Stimulated activated memory B cell treated with anti-CD40 and anti-IgM and Interleukin-4, amounts not matched to agents 10 μg/mL and 1 μg/mL and 100 μg/mL, for 72 hours (primary cell): ENCODE measurements at regions not wholly inside any gene's neighbourhood (a gene's known extent, or its start where the extent isn't known, plus 50 kb on each side); places are given as distances from the start of the nearest gene placed in this dataset.
"Not testable (repeated sequence)": the region's sequence is repeated elsewhere in the genome, so short reads cannot be mapped to it uniquely, and the experiment has no call there.

ENCODE experiments used
- ATAC-seq: fragments of 150-1000 bp; cut with Tn5 transposase; 2 replicates; pipeline ENCODE4 v1.10.0; 2021
- H3K27ac Mint-ChIP-seq: one replicate; pipeline ENCODE4 v1.8.0; 2022; ENCODE audit warnings: mild to moderate bottlenecking, mixed read lengths
- H3K27me3 Mint-ChIP-seq: one replicate; pipeline ENCODE4 v1.8.0; 2022; ENCODE audit warnings: mixed read lengths
- H3K36me3 Mint-ChIP-seq: one replicate; pipeline ENCODE4 v1.8.0; 2022; ENCODE audit warnings: mixed read lengths
- H3K4me1 Mint-ChIP-seq: one replicate; pipeline ENCODE4 v1.8.0; 2022; ENCODE audit warnings: mixed read lengths
- H3K4me3 Mint-ChIP-seq: one replicate; pipeline ENCODE4 v1.8.0; 2022; ENCODE audit warnings: mild to moderate bottlenecking, moderate library complexity, mixed read lengths
- H3K9me3 Mint-ChIP-seq: one replicate; pipeline ENCODE4 v1.8.0; 2022; ENCODE audit warnings: mixed read lengths

- H3K36me3 Mint-ChIP-seq, result no peaks in the 10 kb centered on the region
- no peaks in the 10 kb centered on the region for H3K9me3 Mint-ChIP-seq
- H3K4me3 Mint-ChIP-seq, result no peak overlapping the region
- H3K27me3 Mint-ChIP-seq, result no peaks in the 10 kb centered on the region
- H3K4me1 Mint-ChIP-seq, result no peaks in the 10 kb centered on the region
- H3K27ac Mint-ChIP-seq, result no peak overlapping the region
- ATAC-seq, result no peak
These were observed 107.7 kb upstream of the EEPD1 start for GRCh38 chr7:36045326-36045725.

- Mint-ChIP-seq H3K27me3 (no peaks in the 10 kb centered on the region), H3K36me3 (no peaks in the 10 kb centered on the region), H3K4me3 (no peak overlapping the region)
These were observed 107.2 kb upstream of the EEPD1 start for GRCh38 chr7:36045830-36046341.

DNA sequence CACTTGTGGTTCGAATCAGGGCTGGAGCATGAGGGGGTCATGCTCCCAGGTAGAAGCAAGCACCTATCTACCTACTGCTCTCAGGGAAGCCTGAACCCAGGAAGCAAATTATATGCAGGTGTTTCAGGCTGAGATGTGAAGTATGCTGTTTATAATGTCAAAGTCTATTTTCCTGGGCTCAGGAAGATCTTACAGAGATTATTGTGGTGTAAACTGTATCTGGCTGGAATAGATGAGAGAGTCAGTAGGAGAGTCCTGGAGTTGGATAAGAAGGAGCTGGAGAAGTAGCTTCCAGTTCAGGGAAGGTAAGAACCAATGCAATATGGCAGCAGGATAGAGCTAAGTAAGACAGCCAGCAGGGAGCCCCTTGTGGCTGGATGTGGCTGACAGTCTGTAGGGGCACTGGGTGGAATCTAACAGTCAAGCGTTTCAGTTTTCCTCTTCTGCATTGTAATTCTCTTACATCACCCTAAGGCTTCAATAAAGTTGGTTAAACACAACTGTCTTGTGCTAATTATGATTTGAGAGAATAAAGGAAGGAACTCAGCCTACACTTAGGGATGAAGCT, 105.9 kb upstream of the EEPD1 start:
- Mint-ChIP-seq H3K36me3 (no peaks in the 10 kb centered on the region), H3K27me3 (peaks cover 6% of the 10 kb centered on the region), H3K9me3 (no peaks in the 10 kb centered on the region), H3K4me1 (no peaks in the 10 kb centered on the region), H3K4me3 (no peak overlapping the region), H3K27ac (no peak overlapping the region)
- no peak for ATAC-seq

More at GRCh38 chr7:36045830-36046341, 107.2 kb upstream of the EEPD1 start:
- Mint-ChIP-seq H3K9me3 (no peaks in the 10 kb centered on the region), H3K4me1 (no peaks in the 10 kb centered on the region), H3K27ac (no peak overlapping the region)
- no peak for ATAC-seq

DNA sequence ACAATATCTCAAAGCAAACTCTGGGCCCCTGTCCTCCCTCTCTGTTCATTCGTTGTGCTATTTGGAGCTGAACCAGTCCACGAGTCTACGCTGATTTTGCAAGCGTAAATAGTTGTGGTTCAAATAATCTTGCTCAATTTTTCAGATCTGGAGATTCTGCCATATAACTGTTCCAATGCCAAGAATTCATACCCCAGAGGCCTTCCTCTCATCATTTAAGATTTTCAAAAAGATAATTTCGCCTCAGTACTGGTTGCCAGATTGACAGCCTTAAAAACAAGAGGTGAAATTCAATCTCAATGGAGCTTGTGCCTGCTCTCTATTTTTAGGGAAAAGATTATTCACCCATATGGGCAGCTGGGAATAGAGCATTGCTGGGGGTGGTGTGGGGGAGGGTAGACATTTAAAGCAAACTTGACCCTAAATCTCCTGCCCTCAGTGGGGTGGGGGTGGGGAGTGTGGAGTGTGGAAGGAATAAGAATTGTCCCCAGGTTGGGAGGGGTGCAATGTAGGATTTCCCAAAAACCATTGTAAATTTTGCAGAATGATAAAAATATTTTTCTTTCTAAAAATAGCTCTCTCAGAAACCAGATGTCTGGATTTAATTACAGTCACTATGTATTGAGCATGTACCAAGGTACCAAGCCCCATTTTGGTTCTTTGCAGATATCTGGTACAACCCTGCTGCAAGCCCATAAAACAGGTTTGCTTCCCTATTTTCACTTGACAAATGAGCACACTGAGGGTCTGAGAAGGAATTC, 104.7 kb upstream of the EEPD1 start:
- Mint-ChIP-seq H3K36me3 (no peaks in the 10 kb centered on the region), H3K27me3 (peaks cover 7% of the 10 kb centered on the region), H3K27ac (no peak overlapping the region), H3K4me1 (no peaks in the 10 kb centered on the region), H3K4me3 (no peak overlapping the region), H3K9me3 (no peaks in the 10 kb centered on the region)
- ATAC-seq, result peak; percentile 22

- Mint-ChIP-seq H3K4me1 (no peaks in the 10 kb centered on the region), H3K27ac (no peak overlapping the region), H3K4me3 (no peak overlapping the region), H3K9me3 (no peaks in the 10 kb centered on the region), H3K27me3 (peaks cover 7% of the 10 kb centered on the region), H3K36me3 (no peaks in the 10 kb centered on the region)
- no peak for ATAC-seq
These were observed 104.2 kb upstream of the EEPD1 start for GRCh38 chr7:36048902-36049240.

DNA sequence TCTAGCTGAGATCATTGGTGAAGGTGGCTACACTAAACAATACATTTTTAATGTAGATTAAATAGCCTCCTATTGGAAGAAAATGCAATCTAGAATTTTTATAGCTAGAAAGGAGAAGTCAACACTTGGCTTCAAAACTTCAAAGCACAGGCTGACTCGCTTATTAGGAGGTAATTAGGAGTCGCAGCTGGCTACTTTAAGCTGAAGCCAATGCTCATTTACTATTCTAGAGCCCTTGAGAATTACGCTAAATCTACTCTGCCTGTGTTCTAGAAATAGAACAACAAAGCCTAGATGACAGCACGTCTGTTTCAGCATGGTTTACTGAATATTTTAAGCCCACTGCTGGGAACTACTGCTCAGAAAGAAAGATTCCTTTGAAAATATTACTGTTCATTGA, 101.6 kb upstream of the EEPD1 start:
- H3K4me3 Mint-ChIP-seq, result no peak overlapping the region
- peaks cover 7% of the 10 kb centered on the region for H3K27me3 Mint-ChIP-seq
- H3K27ac Mint-ChIP-seq, result no peak overlapping the region
- H3K4me1 Mint-ChIP-seq, result no peaks in the 10 kb centered on the region
- no peaks in the 10 kb centered on the region for H3K36me3 Mint-ChIP-seq
- H3K9me3 Mint-ChIP-seq, result no peaks in the 10 kb centered on the region
- no peak for ATAC-seq

DNA sequence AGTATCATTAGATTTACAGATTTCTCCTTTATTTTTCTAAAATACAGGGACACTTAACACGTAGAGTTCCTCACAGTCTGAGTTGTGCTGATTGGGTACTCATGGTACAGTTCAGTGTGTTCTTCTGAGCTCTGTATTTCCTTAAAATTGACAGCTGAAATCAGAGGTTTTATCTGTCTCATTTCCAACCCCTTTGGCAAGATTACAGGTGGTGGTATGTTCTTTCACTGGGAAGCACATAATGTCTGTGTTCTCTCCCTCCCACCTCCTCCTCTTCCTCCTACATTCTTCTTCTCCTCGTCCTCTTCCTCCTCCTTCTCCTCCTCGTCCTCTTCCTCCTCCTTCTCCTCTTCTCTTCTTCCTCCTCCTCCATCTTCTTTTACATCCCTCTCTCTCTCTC, 99.5 kb upstream of the EEPD1 start:
- Mint-ChIP-seq H3K27me3 (peaks cover 7% of the 10 kb centered on the region), H3K9me3 (no peaks in the 10 kb centered on the region), H3K36me3 (no peaks in the 10 kb centered on the region), H3K27ac (no peak overlapping the region), H3K4me3 (no peak overlapping the region), H3K4me1 (peaks cover 17% of the 10 kb centered on the region)
- ATAC-seq, result no peak

GRCh38 chr7:36054637-36055036, 98.4 kb upstream of the EEPD1 start:
- Mint-ChIP-seq H3K27ac (no peak overlapping the region), H3K4me3 (no peak overlapping the region), H3K27me3 (peaks cover 11% of the 10 kb centered on the region), H3K4me1 (peaks cover 18% of the 10 kb centered on the region), H3K36me3 (no peaks in the 10 kb centered on the region), H3K9me3 (no peaks in the 10 kb centered on the region)
- ATAC-seq, result no peak

DNA sequence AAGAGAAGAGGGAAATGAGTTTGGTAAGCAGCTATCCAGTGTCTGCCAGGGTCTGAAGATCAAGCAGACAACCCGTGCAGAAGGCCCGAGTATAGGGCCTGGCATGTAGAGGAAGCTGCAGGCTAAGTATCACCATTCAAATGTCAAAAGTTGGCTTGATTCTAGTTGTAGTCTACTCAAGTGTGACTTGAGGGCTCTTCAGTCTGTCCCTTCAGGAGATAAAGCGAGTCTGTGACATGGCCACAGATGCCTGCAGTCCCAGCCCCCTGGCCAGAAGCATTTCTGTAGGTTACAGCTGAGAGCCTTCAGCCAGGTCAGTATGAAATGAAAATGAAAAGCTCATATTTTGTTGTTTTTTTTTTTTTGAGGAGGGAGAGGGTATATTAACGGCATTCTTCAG, 97.8 kb upstream of the EEPD1 start:
- no peak overlapping the region for H3K27ac Mint-ChIP-seq
- no peaks in the 10 kb centered on the region for H3K36me3 Mint-ChIP-seq
- H3K4me3 Mint-ChIP-seq, result no peak overlapping the region
- peaks cover 16% of the 10 kb centered on the region for H3K27me3 Mint-ChIP-seq
- no peak for ATAC-seq
- H3K4me1 Mint-ChIP-seq, result peaks cover 18% of the 10 kb centered on the region
- H3K9me3 Mint-ChIP-seq, result no peaks in the 10 kb centered on the region

- Mint-ChIP-seq H3K4me1 (peaks cover 18% of the 10 kb centered on the region), H3K27ac (peak overlapping the region; percentile 60), H3K27me3 (peaks cover 9% of the 10 kb centered on the region), H3K4me3 (peak overlapping the region; percentile 30), H3K9me3 (no peaks in the 10 kb centered on the region), H3K36me3 (no peaks in the 10 kb centered on the region)
- ATAC-seq, result peak; percentile 80
These were observed 95.7 kb upstream of the EEPD1 start for GRCh38 chr7:36057323-36057722.

GRCh38 chr7:36058020-36058592, 94.9 kb upstream of the EEPD1 start:
- Mint-ChIP-seq H3K27ac (peak overlapping the region; percentile 60), H3K27me3 (peaks cover 9% of the 10 kb centered on the region), H3K9me3 (no peaks in the 10 kb centered on the region), H3K4me3 (peak overlapping the region; percentile 30), H3K36me3 (no peaks in the 10 kb centered on the region), H3K4me1 (peaks cover 18% of the 10 kb centered on the region)
- peak; percentile 70 for ATAC-seq

DNA sequence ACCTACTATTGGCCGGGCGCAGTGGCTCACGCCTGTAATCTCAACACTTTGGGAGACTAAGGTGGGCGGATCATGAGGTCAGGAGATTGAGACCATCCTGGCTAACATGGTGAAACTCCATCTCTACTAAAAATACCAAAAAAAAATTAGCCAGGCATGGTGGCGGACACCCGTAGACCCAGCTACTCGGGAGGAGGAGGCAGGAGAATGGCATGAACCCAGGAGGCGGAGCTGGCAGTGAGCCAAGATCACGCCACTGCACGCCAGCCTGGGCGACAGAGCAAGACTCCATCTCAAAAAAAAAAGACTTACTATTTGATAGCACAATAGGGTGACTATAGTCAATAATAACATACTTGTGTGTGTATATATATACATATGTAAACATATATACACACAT, 92.7 kb upstream of the EEPD1 start:
- H3K9me3 Mint-ChIP-seq, ATAC-seq, H3K4me3 Mint-ChIP-seq, H3K27me3 Mint-ChIP-seq, H3K27ac Mint-ChIP-seq, H3K36me3 Mint-ChIP-seq: not testable (repeated sequence)
- peaks cover 18% of the 10 kb centered on the region for H3K4me1 Mint-ChIP-seq

GRCh38 chr7:36062154-36062815, 90.8 kb upstream of the EEPD1 start:
- Mint-ChIP-seq H3K27ac (no peak overlapping the region), H3K4me1 (peaks cover 14% of the 10 kb centered on the region), H3K36me3 (no peaks in the 10 kb centered on the region), H3K9me3 (no peaks in the 10 kb centered on the region), H3K27me3 (peaks cover 9% of the 10 kb centered on the region), H3K4me3 (no peak overlapping the region)
- no peak for ATAC-seq

GRCh38 chr7:36064676-36065075, 88.4 kb upstream of the EEPD1 start:
- peaks cover 4% of the 10 kb centered on the region for H3K27me3 Mint-ChIP-seq
- H3K36me3 Mint-ChIP-seq, result no peaks in the 10 kb centered on the region
- no peak overlapping the region for H3K4me3 Mint-ChIP-seq
- no peak overlapping the region for H3K27ac Mint-ChIP-seq
- no peaks in the 10 kb centered on the region for H3K9me3 Mint-ChIP-seq
- no peaks in the 10 kb centered on the region for H3K4me1 Mint-ChIP-seq
- ATAC-seq, result no peak

- H3K4me3 Mint-ChIP-seq, ATAC-seq, H3K27ac Mint-ChIP-seq, H3K9me3 Mint-ChIP-seq, H3K4me1 Mint-ChIP-seq, H3K36me3 Mint-ChIP-seq, H3K27me3 Mint-ChIP-seq: not testable (repeated sequence)
These were observed 87.3 kb upstream of the EEPD1 start for GRCh38 chr7:36065563-36066342.
